ENCODE measurements at regions not wholly inside any gene's neighbourhood (a gene's known extent, or its start where the extent isn't known, plus 50 kb on each side); places are given as distances from the start of the nearest gene placed in this dataset.
"Not testable (repeated sequence)": the region's sequence is repeated elsewhere in the genome, so short reads cannot be mapped to it uniquely, and the experiment has no call there.

DNA sequence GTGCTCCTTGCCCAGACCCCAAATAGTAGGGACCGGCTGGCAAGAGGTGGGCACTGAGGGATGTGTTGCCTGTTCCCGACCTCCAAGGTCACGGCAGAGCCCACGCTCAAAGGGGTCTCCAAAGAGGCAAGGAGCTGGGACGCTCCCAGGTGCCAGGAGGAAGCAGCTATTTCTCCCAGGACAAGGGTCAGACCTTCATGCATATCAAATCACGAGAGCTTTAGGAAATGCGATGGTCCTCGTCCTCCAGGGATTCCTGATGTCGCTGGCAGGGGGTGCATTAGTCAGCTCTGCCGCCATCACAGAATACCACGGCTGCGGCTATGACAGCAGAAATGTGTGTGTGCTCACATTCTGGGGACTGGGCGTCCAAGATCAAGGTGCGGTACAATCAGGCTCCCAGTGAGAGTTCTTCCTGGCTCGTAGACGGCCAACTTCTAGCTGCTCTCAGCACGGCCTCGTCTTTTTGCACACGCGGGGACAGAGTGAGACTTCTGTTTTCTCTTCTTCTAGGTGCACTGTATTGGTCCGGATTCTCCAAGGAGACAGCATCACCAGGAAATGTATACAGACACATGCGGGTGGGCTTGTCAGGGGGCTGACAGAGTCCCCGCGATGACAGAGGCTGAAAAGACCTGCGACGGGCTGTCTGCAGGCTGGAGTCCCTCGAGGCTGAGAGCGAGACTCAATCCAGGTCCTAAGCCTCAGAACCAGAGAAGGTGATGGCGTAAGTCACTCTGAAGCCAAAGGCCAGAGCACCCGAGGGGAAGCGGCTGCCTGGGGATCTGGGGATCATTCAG, 81.6 kb downstream of the SHANK2 start:
- no peak overlapping the region for H3K4me3 ChIP-seq (ENCODE audit: low read depth, low read length)
- no peak for DNase-seq (ENCODE audit: low read depth)
- TF ChIP-seq, protein P1, sequence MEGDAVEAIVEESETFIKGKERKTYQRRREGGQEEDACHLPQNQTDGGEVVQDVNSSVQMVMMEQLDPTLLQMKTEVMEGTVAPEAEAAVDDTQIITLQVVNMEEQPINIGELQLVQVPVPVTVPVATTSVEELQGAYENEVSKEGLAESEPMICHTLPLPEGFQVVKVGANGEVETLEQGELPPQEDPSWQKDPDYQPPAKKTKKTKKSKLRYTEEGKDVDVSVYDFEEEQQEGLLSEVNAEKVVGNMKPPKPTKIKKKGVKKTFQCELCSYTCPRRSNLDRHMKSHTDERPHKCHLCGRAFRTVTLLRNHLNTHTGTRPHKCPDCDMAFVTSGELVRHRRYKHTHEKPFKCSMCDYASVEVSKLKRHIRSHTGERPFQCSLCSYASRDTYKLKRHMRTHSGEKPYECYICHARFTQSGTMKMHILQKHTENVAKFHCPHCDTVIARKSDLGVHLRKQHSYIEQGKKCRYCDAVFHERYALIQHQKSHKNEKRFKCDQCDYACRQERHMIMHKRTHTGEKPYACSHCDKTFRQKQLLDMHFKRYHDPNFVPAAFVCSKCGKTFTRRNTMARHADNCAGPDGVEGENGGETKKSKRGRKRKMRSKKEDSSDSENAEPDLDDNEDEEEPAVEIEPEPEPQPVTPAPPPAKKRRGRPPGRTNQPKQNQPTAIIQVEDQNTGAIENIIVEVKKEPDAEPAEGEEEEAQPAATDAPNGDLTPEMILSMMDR (IDR thresholded peaks at IDR 0.05; ENCODE audit: low read depth, low read length, missing control alignments), result no peak
- in situ Hi-C loops (cut with HindIII; ENCODE audit: low sequenced_read_pairs), result no loop called here

DNA sequence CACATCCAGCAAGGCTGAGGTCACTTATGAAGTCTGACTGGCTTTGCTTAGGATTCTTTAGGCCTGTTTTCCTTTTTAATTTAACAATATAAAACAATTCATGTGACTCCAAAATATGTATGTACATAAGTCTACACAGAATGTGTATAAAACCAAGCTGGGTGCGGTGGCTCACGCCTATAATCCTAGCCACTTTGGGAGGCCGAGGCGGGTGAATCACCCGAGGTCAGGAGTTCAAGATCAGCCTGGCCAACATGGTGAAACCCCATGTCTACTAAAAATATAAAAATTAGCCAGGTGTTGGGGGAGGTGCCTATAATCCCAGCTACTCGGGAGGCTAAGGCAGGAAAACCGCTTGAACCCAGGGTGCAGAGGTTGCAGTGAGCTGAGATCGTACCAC, 83.1 kb downstream of the SHANK2 start:
- TF ChIP-seq, protein P1 (IDR thresholded peaks at IDR 0.05; ENCODE audit: low read depth, low read length, missing control alignments), result no peak
- in situ Hi-C loops (cut with HindIII; ENCODE audit: low sequenced_read_pairs), result no loop called here
- DNase-seq (ENCODE audit: low read depth), result no peak
- H3K4me3 ChIP-seq (ENCODE audit: low read depth, low read length), result no peak overlapping the region

DNA sequence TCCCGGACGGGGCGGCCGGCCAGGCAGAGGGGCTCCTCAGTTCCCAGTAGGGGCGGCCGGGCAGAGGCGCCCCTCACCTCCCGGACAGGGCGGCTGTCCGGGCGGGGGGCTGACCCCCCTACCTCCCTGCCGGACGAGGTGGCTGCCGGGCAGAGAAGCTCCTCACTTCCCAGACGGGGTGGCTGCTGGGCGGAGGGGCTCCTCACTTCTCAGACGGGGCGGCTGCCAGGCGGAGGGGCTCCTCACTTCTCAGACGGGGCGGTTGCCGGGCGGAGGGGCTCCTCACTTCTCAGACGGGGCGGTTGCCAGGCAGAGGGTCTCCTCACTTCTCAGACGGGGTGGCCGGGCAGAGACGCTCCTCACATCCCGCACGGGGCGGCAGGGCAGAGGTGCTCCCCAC, 84.6 kb downstream of the SHANK2 start:
- H3K4me3 ChIP-seq (ENCODE audit: low read depth, low read length); DNase-seq (ENCODE audit: low read depth); in situ Hi-C loops (cut with HindIII; ENCODE audit: low sequenced_read_pairs): not testable (repeated sequence)

DNA sequence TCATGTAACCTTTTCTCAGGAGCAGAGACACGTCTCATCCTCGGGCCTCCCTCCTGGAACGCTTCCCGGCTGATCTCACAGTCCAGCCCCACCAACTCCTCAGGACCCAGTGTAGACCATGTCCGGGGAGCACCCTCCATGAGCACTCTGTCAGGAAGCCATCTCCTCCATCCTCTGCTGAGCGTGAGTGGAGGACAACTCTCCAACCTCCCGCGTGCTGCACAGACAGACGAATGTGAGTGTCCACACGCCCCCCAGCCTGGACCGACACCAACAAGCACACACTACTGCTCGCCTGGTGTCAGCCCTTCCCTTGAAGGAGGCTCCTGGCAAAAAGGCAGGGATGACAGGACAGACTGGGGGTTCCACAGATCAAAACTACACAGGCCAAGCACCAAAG, 86.6 kb downstream of the SHANK2 start:
- TF ChIP-seq, protein P1 (IDR thresholded peaks at IDR 0.05; ENCODE audit: low read depth, low read length, missing control alignments), result no peak
- H3K4me3 ChIP-seq (ENCODE audit: low read depth, low read length), result no peak overlapping the region
- in situ Hi-C loops (cut with HindIII; ENCODE audit: low sequenced_read_pairs), result no loop called here
- no peak for DNase-seq (ENCODE audit: low read depth)

DNA sequence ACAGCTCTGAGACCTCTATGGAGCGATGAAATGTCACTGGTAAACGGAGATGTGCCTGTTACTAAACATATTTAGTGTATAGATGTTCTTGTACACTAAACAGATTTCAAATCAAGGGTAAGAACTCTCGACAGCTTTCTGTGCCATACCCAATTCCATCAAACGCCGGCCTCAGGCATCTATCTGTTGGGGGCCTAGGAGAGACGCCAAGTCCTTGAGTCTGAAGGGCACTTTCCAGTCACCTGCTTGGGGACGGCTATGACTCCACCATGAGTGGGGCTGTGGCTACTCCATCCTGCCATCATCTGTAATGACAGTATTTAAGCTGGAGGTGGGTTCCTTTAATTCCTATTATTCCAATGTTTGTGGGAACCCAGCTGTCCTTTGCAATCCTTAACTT, 87.8 kb downstream of the SHANK2 start:
- in situ Hi-C loops (cut with HindIII; ENCODE audit: low sequenced_read_pairs), result no loop called here
- H3K4me3 ChIP-seq (ENCODE audit: low read depth, low read length), result no peak overlapping the region
- DNase-seq (ENCODE audit: low read depth), result no peak
- TF ChIP-seq, protein P1 (IDR thresholded peaks at IDR 0.05; ENCODE audit: low read depth, low read length, missing control alignments), result no peak

DNA sequence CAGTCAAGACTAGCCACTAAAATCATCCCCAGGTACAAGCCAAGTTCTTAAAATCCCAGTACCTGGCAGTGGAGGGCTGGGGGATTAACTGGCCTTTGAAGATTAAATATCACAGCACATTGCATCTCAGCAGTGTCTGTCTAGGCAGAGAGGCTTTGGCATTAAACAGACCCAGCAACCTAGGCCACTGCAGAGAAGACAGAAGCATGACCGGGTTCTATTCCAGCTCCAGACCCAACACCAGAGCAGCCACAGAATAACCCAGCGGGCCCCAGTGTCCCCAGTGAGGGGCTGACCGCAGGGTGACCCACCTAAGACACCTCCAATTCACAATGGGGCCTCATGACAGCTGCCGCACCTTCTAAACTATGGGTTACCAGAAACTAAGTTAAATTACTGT, 88.2 kb downstream of the SHANK2 start:
- in situ Hi-C loops (cut with HindIII; ENCODE audit: low sequenced_read_pairs), result no loop called here
- TF ChIP-seq, protein P1 (IDR thresholded peaks at IDR 0.05; ENCODE audit: low read depth, low read length, missing control alignments), result no peak
- DNase-seq (ENCODE audit: low read depth), result no peak

DNA sequence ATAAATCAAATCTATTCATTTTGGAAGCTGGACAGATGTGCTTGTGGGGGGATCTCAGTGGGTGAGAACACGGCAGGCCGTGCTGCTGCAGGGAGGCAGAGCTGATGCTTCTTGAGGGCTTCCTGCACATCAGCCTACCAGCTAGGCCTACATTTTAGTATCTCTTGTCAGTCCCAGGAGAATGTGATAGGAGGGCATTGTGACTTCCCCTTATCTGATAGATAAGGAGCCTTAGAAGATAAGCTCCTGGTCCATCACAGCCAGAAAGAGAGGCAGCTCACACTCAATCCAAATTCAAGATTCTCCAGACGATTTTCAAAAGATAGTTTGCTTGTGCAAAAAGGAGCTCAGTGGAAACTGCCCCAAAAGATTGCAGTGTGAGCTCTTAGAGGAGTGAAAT, 89.0 kb downstream of the SHANK2 start:
- DNase-seq (ENCODE audit: low read depth), result no peak
- TF ChIP-seq, protein P1 (IDR thresholded peaks at IDR 0.05; ENCODE audit: low read depth, low read length, missing control alignments), result no peak
- in situ Hi-C loops (cut with HindIII; ENCODE audit: low sequenced_read_pairs), result no loop called here
- H3K4me3 ChIP-seq (ENCODE audit: low read depth, low read length), result no peak overlapping the region

More for the DNA sequence above, 88.2 kb downstream of the SHANK2 start:
- no peak overlapping the region for H3K4me3 ChIP-seq (ENCODE audit: low read depth, low read length)
